Central memory CD8-positive, alpha-beta T cell (primary cell): ENCODE measurements at regions not wholly inside any gene's neighbourhood (a gene's known extent, or its start where the extent isn't known, plus 50 kb on each side); places are given as distances from the start of the nearest gene placed in this dataset.

Experiments
- ATAC-seq: fragments of 150-1000 bp; cut with Tn5 transposase; replicated peaks from 2 replicates; pipeline ENCODE4 v1.10.0; 2022; ENCODE audit warnings: mild to moderate bottlenecking, moderate FRiP score, moderate number of reproducible peaks; ENCODE audit not compliant: poor library complexity, severe bottlenecking; ENCODE audit errors: extremely low read depth
- DNase-seq, 2 donors: peaks; one replicate each; pipeline ENCODE4 v3.0.0; 2021; ENCODE audit warnings: low spot score in 2 of 2
- H3K27ac Mint-ChIP-seq: one replicate; pipeline ENCODE4 v1.8.0; 2022; ENCODE audit warnings: low read depth, mild to moderate bottlenecking, moderate library complexity, mixed read lengths
- H3K27me3 Mint-ChIP-seq: one replicate; pipeline ENCODE4 v1.8.0; 2022; ENCODE audit warnings: mixed read lengths
- H3K36me3 Mint-ChIP-seq: one replicate; pipeline ENCODE4 v1.8.0; 2022; ENCODE audit warnings: mild to moderate bottlenecking, moderate library complexity, mixed read lengths; ENCODE audit not compliant: insufficient read depth
- H3K4me1 Mint-ChIP-seq: one replicate; pipeline ENCODE4 v1.8.0; 2022; ENCODE audit warnings: mixed read lengths
- H3K4me3 Mint-ChIP-seq: one replicate; pipeline ENCODE4 v1.8.0; 2022; ENCODE audit warnings: mild to moderate bottlenecking, moderate library complexity, mixed read lengths
- H3K9me3 Mint-ChIP-seq: one replicate; pipeline ENCODE4 v1.8.0; 2022; ENCODE audit warnings: mixed read lengths

DNA sequence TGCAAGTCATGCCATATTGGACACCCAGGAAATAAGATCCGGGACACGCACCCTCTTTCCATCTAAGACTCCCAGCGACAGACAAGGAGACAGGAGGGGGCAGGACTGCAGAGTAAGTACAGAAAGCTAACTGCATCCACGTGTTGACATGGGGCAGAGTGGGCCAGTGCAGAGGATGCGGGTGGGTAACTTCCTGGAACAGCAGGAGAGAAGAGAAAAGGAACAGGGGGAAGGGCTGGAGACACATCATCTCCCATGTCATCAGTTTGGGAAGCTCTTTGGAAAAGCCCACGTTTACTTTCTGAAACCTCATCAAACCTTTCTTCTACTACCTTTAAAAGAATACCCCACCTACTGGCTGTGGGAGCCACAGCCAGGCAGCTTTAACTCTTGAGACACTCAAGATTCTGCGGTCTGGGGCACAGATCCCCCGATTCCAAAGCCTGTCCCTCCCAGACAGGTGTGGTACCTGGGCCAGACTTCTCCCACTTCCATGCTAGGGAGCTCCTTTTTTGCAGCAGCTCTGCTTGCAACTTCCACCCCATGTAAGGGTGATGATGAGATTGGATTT, 273.5 kb upstream of the RPL38 start:
- no peak overlapping the region for H3K4me3 Mint-ChIP-seq
- DNase-seq (no peak), ATAC-seq (no peak)
- no peak overlapping the region for H3K27ac Mint-ChIP-seq
- peaks cover 51% of the 10 kb centered on the region for H3K27me3 Mint-ChIP-seq
- H3K4me1 Mint-ChIP-seq, result peaks cover 1% of the 10 kb centered on the region
- H3K9me3 Mint-ChIP-seq, result no peaks in the 10 kb centered on the region
- no peaks in the 10 kb centered on the region for H3K36me3 Mint-ChIP-seq

DNA sequence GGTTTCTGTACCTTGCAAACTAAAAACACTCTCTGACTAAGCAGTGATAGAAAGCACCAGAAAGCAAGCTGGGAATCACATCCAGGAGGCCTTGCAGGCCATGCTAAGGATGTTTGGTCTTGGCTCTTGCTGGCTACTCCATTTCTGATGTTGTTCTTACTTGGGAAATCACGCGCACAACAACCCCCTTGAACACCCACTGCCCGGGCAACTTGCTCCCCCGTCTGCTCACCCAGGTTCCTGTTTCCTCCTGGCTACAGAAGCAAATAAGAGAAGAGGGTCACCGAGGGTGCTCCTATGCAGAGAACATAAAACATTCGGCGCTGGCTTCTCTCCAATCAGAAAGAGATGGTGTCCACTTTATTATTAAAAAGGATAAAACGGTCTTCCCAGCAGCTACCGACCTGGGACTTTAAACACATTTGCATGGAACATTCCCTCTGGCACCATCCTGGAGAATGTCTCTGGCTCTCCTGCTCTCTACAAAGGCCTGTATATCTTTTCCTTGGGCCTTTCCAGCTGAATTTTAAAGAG, 271.2 kb upstream of the RPL38 start:
- Mint-ChIP-seq H3K4me3 (no peak overlapping the region), H3K4me1 (no peaks in the 10 kb centered on the region), H3K27me3 (peaks cover 49% of the 10 kb centered on the region), H3K9me3 (no peaks in the 10 kb centered on the region), H3K27ac (no peak overlapping the region), H3K36me3 (no peaks in the 10 kb centered on the region)
- no peak for ATAC-seq
- no peak for DNase-seq

DNA sequence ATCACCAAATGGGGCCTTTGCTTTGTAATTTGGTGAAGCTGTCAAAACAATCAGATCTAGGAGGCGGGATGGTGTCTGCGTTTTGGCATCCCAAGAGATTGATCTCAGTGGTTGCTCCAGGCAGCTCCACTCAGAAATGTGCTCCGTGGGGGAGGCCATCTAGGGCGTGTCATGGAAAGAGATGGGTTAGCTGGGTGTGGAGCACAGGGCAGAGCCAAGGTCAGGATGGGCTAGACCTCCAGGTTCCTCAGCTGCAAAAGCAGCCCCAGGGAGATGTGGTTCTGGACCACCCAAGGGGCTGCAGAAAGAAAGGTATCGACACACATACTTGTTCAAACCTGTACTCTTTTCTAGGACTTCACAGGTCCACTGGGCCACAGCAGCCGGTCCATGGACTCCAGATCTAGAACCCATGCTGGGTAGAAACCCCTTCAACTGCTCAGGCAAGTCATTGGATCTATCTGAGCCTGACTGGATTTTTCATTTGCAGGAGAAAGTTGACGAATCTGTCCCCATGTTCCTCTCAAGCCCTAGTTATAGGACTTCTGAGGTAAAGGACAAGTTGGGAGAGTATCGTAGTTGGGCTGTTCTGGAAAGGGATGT, 270.2 kb upstream of the RPL38 start:
- Mint-ChIP-seq H3K9me3 (no peaks in the 10 kb centered on the region), H3K27ac (no peak overlapping the region), H3K4me3 (no peak overlapping the region), H3K27me3 (peaks cover 56% of the 10 kb centered on the region), H3K36me3 (no peaks in the 10 kb centered on the region), H3K4me1 (no peaks in the 10 kb centered on the region)
- DNase-seq (no peak), ATAC-seq (no peak)

DNA sequence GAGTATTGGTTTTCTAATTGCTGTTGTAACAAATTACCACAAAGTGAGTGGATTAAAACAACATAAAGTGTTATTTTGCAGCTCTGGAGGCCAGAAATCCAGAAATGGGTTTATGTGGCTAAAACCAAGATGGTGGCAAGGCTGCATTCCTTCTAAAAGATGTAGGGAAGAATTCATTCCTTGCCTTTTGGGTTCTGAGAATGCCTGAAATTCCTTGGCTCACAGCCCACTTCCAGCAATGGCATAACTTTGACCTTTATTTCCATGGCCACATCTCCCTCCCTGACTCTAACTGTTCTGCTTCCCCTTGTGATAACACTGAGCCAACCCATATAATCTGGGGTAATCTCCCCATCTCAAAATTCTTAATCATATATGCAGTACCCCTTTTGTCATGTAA, 269.6 kb upstream of the RPL38 start:
- H3K36me3 Mint-ChIP-seq, result no peaks in the 10 kb centered on the region
- H3K4me1 Mint-ChIP-seq, result no peaks in the 10 kb centered on the region
- no peaks in the 10 kb centered on the region for H3K9me3 Mint-ChIP-seq
- ATAC-seq, result no peak
- H3K27me3 Mint-ChIP-seq, result peaks cover 56% of the 10 kb centered on the region
- H3K4me3 Mint-ChIP-seq, result no peak overlapping the region
- DNase-seq, result no peak
- no peak overlapping the region for H3K27ac Mint-ChIP-seq

DNA sequence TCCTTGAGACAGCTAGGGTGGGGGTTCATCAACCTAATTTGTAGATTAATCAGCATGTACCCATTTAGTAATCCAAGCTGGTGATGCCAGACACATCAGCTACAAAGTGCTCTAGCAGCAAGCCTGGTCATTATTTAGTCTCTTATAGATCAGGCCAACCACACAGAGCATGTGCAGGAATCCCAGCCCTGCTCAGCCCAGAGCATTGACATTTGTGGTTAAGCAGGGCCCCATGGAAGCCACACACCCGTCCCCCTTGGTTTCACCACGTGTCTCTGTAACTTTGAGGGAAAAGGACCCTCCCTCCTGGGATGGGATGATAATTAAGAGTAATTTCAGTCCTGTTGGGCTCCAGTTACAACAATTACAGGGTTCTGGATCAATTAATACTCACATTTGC, 268.8 kb upstream of the RPL38 start:
- H3K4me1 Mint-ChIP-seq, result no peaks in the 10 kb centered on the region
- no peaks in the 10 kb centered on the region for H3K36me3 Mint-ChIP-seq
- ATAC-seq, result no peak
- H3K27ac Mint-ChIP-seq, result no peak overlapping the region
- DNase-seq, result no peak
- peaks cover 57% of the 10 kb centered on the region for H3K27me3 Mint-ChIP-seq
- H3K4me3 Mint-ChIP-seq, result no peak overlapping the region
- H3K9me3 Mint-ChIP-seq, result no peaks in the 10 kb centered on the region

DNA sequence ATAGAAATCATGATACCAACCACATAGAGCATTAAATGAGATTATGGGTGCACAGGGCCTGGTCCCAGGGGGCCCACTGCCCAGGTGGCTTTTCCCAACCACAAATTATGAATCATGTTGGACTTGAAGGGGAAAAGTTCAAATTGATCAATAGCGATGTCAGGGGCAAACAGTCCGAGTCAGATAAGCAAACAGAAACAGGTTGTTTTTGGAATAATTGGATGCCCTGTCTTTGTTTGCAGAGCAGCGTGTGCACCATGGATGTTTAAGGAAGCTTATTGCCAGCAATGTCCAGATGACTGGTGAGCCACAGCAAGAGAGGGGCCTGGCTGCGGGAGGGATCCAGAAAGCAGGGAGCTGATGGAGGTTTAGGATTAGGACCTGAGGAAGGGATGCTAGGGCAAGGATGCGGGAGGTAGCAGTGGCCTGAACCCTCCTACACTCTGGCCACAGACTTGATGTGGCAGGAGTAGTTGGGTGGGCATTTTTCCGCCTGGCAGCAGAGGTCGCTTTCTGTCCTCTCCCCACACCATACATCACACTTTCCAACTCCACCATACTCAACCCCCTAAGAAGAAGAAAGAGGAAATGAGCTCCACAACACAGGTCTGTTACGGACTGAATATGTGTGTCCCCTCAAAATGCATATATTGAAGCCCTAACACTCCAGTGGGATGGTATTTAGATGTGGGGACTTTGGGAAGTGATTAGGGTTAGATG, 266.4 kb upstream of the RPL38 start:
- no peaks in the 10 kb centered on the region for H3K36me3 Mint-ChIP-seq
- DNase-seq, result no peak
- H3K4me1 Mint-ChIP-seq, result no peaks in the 10 kb centered on the region
- H3K27me3 Mint-ChIP-seq, result peaks cover 62% of the 10 kb centered on the region
- no peak overlapping the region for H3K27ac Mint-ChIP-seq
- H3K4me3 Mint-ChIP-seq, result no peak overlapping the region
- no peak for ATAC-seq
- no peaks in the 10 kb centered on the region for H3K9me3 Mint-ChIP-seq

DNA sequence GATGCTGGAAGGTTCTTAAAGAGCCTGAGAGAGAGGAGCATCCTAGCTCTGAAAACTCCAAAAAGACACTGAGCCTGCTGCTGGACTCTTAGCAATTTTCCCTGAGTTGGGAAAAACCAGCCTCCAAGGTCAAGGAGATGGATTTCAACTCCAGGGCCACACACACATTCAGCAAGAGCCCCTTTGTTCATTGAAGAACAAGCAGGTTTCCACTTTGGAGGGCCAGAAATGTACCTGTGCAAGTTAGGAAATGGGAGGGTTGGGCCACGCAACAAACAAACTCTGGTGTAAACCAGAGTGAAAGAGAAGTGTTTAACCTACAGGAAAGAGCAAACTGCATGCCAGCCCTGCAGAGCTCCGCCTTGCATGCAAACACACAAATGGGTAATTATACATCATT, 264.8 kb upstream of the RPL38 start:
- no peak for DNase-seq
- Mint-ChIP-seq H3K4me1 (no peaks in the 10 kb centered on the region), H3K27ac (no peak overlapping the region), H3K36me3 (no peaks in the 10 kb centered on the region), H3K9me3 (no peaks in the 10 kb centered on the region), H3K4me3 (no peak overlapping the region), H3K27me3 (peaks cover 51% of the 10 kb centered on the region)
- ATAC-seq, result no peak

DNA sequence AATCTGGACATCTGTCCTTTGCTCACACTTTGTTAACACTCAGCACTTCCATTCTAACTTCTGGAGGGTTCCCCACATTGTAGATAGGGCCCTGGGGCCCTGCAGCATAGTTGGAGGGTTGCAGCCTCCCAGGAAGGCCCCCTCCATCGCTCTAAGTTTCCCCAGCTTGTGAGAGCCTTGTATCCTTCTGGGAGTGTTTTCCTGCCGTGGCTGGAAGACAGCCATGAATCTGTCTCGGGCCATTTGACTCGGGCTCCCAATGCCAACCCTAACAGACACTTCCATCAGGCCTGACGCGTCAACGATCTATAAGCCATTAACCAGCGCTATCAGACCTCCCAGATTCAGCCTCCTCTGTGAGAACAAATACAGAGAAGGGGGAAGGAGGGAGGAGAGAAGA, 263.7 kb upstream of the RPL38 start:
- H3K4me1 Mint-ChIP-seq, result no peaks in the 10 kb centered on the region
- no peak for DNase-seq
- peaks cover 44% of the 10 kb centered on the region for H3K27me3 Mint-ChIP-seq
- no peak overlapping the region for H3K27ac Mint-ChIP-seq
- H3K36me3 Mint-ChIP-seq, result no peaks in the 10 kb centered on the region
- ATAC-seq, result no peak
- no peaks in the 10 kb centered on the region for H3K9me3 Mint-ChIP-seq
- H3K4me3 Mint-ChIP-seq, result no peak overlapping the region

DNA sequence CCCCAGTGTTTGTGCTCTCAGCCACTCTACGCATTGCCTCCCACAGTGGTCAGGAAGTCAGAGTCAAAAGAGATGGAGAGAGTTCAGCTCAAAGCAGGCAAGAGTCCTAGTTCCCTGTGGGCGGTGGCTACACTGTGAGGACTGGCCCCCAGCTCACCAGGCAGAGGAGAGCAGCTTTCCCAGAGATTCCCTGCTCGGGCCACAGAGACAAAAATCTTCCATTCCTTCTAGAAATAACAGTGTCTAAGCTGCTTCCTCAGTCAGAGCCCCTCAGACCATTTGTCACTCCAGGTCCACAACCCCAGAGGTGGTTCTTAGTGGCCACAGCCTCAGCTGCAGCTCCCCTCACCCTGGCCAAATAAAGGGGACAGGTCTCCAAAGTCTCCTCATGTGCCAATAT, 263.0 kb upstream of the RPL38 start:
- Mint-ChIP-seq H3K4me3 (no peak overlapping the region), H3K36me3 (no peaks in the 10 kb centered on the region), H3K4me1 (no peaks in the 10 kb centered on the region), H3K27ac (no peak overlapping the region), H3K9me3 (no peaks in the 10 kb centered on the region), H3K27me3 (peaks cover 51% of the 10 kb centered on the region)
- DNase-seq (no peak), ATAC-seq (no peak)

DNA sequence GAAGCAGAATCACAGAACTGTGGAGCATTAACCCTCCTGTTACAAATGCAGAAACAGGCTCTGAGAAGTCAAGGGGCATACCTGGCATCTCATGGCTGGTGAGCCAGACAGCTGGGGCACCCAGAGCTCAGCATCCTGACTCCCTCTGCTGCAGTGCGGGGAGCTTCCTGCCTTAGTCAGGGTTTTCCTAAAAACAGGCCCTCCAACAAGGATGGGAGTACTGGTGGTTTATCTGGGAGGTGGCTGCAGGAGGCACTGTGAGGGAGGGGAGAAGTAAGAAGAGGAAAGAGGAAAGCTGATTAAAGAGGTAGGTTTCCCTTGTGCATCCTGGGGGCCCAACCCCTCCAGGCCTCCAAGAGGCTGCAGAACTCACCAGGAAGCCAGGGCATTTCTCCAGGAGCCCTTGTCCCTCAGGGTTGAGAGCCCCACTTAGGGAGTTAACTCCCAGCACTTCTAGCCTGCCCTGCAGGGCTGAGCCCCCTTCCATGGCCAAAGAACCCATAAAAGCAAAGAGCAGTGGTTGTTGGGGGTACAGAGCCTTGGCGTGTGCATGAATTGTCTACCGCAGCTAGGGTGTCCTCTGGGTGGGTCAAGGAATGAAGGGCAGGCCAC, 261.5 kb upstream of the RPL38 start:
- no peaks in the 10 kb centered on the region for H3K36me3 Mint-ChIP-seq
- H3K27ac Mint-ChIP-seq, result no peak overlapping the region
- DNase-seq (no peak), ATAC-seq (no peak)
- peaks cover 54% of the 10 kb centered on the region for H3K27me3 Mint-ChIP-seq
- no peak overlapping the region for H3K4me3 Mint-ChIP-seq
- H3K9me3 Mint-ChIP-seq, result no peaks in the 10 kb centered on the region
- H3K4me1 Mint-ChIP-seq, result no peaks in the 10 kb centered on the region

DNA sequence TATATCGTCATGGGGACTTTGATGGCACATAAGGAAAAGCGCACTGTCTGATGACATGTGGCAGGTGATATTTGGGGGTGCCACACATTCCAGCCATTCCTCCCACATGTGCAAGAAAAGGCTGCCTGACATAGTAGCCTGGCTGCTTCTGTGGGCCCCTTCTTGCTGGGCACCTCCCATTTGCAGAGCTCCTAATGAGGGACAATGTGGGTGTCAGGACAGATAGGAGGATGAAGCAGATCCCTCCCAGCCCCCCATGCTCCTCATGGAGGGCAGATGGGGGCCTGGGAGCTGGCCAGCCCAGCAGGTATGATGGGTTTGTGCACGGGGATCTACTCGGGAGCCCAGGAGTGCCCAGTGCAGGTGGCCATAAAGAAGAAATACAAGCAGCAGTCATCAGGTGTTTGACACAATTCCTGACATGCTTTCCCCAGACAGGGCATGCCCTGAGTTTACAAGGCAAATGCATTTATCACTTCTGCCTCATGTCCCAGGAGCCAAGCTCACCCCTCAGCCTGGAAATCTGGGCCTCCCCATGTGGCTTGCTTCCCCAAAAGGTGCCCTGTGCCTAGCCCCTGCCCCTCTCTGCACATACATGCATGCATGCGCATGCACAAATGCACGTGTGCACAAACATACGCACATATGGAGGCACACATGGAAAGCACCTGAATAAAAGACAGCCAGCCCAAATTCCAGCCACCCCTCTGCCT, 260.6 kb upstream of the RPL38 start:
- no peak for DNase-seq
- Mint-ChIP-seq H3K9me3 (no peaks in the 10 kb centered on the region), H3K27me3 (peaks cover 54% of the 10 kb centered on the region), H3K27ac (no peak overlapping the region), H3K36me3 (no peaks in the 10 kb centered on the region), H3K4me3 (no peak overlapping the region), H3K4me1 (no peaks in the 10 kb centered on the region)
- ATAC-seq, result no peak

DNA sequence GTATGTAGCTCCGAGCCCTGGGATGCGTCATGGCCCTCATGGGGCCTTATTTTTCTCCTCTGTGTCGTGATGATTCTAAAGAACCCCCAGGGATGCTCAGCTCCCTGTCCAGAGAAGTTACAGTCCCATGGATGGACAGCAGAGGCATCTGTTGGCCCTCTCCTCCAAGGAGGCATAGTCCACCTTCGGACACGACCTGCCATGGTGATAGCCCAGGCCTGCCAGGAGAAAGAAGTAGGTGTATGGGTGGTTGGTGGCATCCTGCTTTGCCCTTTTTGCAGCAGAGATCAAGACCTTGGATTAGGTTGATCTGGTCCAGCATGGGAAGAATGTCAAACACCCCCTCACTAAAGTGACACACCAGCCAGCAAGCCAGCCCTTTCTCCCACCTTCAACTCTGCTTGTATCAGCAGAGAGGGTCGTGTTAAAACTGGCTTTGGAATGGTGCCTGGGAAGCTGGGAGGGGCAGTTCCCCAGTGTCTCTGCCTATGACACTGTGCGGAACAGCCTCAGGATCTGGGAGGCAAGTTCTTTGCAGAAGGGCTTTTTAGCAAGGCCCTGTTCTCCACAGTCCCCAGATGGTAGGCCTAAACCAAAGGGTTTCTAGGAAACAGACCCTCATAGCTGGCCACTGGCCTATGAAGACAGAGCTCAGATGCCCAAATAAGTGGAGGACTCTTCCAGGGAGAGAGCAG, 259.9 kb upstream of the RPL38 start:
- Mint-ChIP-seq H3K27me3 (peaks cover 60% of the 10 kb centered on the region), H3K36me3 (no peaks in the 10 kb centered on the region), H3K27ac (no peak overlapping the region), H3K9me3 (no peaks in the 10 kb centered on the region), H3K4me3 (no peak overlapping the region), H3K4me1 (no peaks in the 10 kb centered on the region)
- no peak for ATAC-seq
- DNase-seq, result no peak
